Spleen (tissue), 11 donors: ENCODE measurements at regions not wholly inside any gene's neighbourhood (a gene's known extent, or its start where the extent isn't known, plus 50 kb on each side); places are given as distances from the start of the nearest gene placed in this dataset.
A peak's percentile ranks its signal among the peaks of the same experiment; 100 is the strongest.

Source experiments
- DNase-seq: peaks from one replicate; pipeline ENCODE4 v3.0.0-alpha.2; 2020
- H3K27ac ChIP-seq, 8 donors: fragments of 200-600 bp; sonication (generic) in 7 of 8; 1 replicate in 4 of 8; 2 replicates in 4 of 8; pipeline versions ENCODE4 v1.5.0 to v1.8.0; 2016 to 2021; ENCODE audit warnings: inconsistent platforms in 4 of 8, mild to moderate bottlenecking in 4 of 8, moderate library complexity in 1 of 8
- H3K27me3 ChIP-seq, 7 donors: fragments of 200-600 bp; sonication (generic) in 6 of 7; replicated peaks in 1 of 7; 1 replicate in 4 of 7; 2 replicates in 3 of 7; pipeline versions ENCODE4 v1.5.0 to v1.8.0; 2016 to 2021; ENCODE audit warnings: inconsistent platforms in 3 of 7, mild to moderate bottlenecking in 1 of 7
- H3K36me3 ChIP-seq, 6 donors: fragments of 200-600 bp; sonication (generic) in 5 of 6; 1 replicate in 4 of 6; 2 replicates in 2 of 6; pipeline versions ENCODE4 v1.5.0 to v1.8.0; 2016 to 2021; ENCODE audit warnings: inconsistent platforms in 2 of 6
- H3K4me1 ChIP-seq, 6 donors: fragments of 200-600 bp; sonication (generic) in 5 of 6; 1 replicate in 3 of 6; 2 replicates in 3 of 6; pipeline versions ENCODE4 v1.5.0 to v1.8.0; 2016 to 2021; ENCODE audit warnings: inconsistent platforms in 3 of 6
- H3K4me3 ChIP-seq, 8 donors: fragments of 200-600 bp; sonication (generic) in 7 of 8; 1 replicate in 4 of 8; 2 replicates in 4 of 8; pipeline versions ENCODE4 v1.5.0 to v1.8.0; 2016 to 2021; ENCODE audit warnings: inconsistent platforms in 4 of 8, mild to moderate bottlenecking in 4 of 8, moderate library complexity in 2 of 8
- H3K9me3 ChIP-seq, 8 donors: fragments of 200-600 bp; sonication (generic) in 7 of 8; 1 replicate in 4 of 8; 2 replicates in 4 of 8; pipeline versions ENCODE4 v1.5.0 to v1.8.0; 2016 to 2021; ENCODE audit warnings: inconsistent platforms in 4 of 8
- CTCF ChIP-seq, 11 experiments: fragments of 200-600 bp in 7 of 11; fragments of 450-650 bp in 4 of 11; sonication (generic) in 4 of 11; IDR thresholded peaks in 8 of 11; conservative IDR thresholded peaks in 3 of 11; 1 replicate in 7 of 11; 2 replicates in 4 of 11; pipeline versions ENCODE4 v1.4.0 to v1.8.0; 2016 to 2021; ENCODE audit warnings: antibody characterized with exemption in 11 of 11, inconsistent platforms in 4 of 11, mild to moderate bottlenecking in 1 of 11
- POLR2A ChIP-seq, 3 donors: fragments of 450-650 bp; IDR thresholded peaks; one replicate each; pipeline ENCODE4 v1.5.1; 2017; ENCODE audit warnings: antibody characterized with exemption in 3 of 3, mild to moderate bottlenecking in 1 of 3
- POLR2AphosphoS5 ChIP-seq, 3 donors: sonication (generic); formaldehyde crosslinking; IDR thresholded peaks; one replicate each; pipeline ENCODE4 v1.5.1; 2017; ENCODE audit warnings: antibody characterized with exemption in 3 of 3
- WGBS, 5 donors: extraction: QIAGEN DNeasy Blood & Tissue Kit in 3 of 5; methylation state at CpG; one replicate each; pipeline versions ENCODE4 v1.1.5 to v1.1.7; 2013 to 2018; 5-methylcytosine and 5-hydroxymethylcytosine counted together
- intact Hi-C: fragments of 100-400 bp; cut with DNase I; formaldehyde crosslinking; loops from one replicate; pipeline ENCODE4 v1.15.0; 2023; ENCODE audit warnings: low total_unique reads
- donor health status: healthy with polysubstance abuse.
- donor health status: DM: no; HTN: no; CAD: no; lungs with moderate emphysema.
- donor health status: DM: no; HTN: no; CAD: no.
- donor health status: Bipolar disorder and iron deficiency.
- donor health status: healthy.
- donor health status: DM: no; HTN: no; CAD: no.
- donor health status: DM: yes; HTN: yes; CAD: no.

DNA sequence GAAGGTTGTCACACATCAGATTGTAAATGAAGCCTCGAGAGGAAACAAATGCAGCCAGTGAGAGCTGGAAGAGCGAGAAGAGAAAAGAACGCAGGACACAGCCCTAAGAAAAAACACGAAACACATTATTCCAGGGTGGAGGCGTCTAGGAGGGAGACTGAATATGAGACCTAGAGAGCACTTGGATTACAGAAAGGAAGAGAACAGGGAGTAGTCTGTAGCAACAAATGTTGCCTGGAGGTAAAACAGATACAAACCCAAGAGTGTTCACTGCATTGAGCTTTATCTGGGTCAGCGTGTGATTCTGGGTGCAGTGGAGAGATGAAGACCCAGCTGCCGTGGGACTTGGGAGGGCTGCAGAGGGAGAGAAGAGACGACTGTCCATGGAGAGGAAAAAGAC lies 50.1 kb upstream of the SETD7 start:
- peak overlapping the region in 2 of 8 donors; percentile 19 to 61 for H3K4me3 ChIP-seq
- no peaks in the 10 kb centered on the region for H3K9me3 ChIP-seq
- peaks cover 0 to 10% (median 6%) of the 10 kb centered on the region in 6 donors for H3K4me1 ChIP-seq
- no peaks in the 10 kb centered on the region for H3K27me3 ChIP-seq
- no peaks in the 10 kb centered on the region for H3K36me3 ChIP-seq
- DNase-seq = no peak
- intact Hi-C loops = no loop called here
- WGBS, 5 donors = 83 to 89% (median 86%) methylated on average over 8 of the region's 8 CpGs
- no peak overlapping the region for H3K27ac ChIP-seq
- TF ChIP-seq POLR2A (IDR thresholded peaks at IDR 0.05) (no peak), POLR2AphosphoS5 (IDR thresholded peaks at IDR 0.05) (no peak), CTCF (IDR thresholded peaks at IDR 0.05 in 8 of 11, conservative IDR thresholded peaks at IDR 0.05 in 3 of 11) (no peak)
